H1 (cell line): ENCODE measurements at regions not wholly inside any gene's neighbourhood (a gene's known extent, or its start where the extent isn't known, plus 50 kb on each side); places are given as distances from the start of the nearest gene placed in this dataset.

ENCODE experiments used
- CTCF ChIA-PET: fragments of 300-600 bp; sonication (Branson Sonifier 250); formaldehyde crosslinking; loops from one replicate; lab custom pipeline; 2021; ENCODE audit not compliant: partially characterized antibody; lab: Charles Lee
- POLR2A ChIA-PET: fragments of 300-600 bp; sonication (Branson Sonifier 250); formaldehyde crosslinking; loops from one replicate; lab custom pipeline; 2021; ENCODE audit warnings: inconsistent platforms; ENCODE audit not compliant: partially characterized antibody; lab: Charles Lee
- DNase-seq, 2 experiments: peaks; one replicate each; pipeline versions ENCODE4 v3.0.0 to v3.0.0-alpha.2; 2010 to 2022; ENCODE audit warnings: low spot score in 2 of 2, low read depth in 1 of 2, mixed read lengths in 1 of 2
- FAIRE-seq: peaks from 2 replicates; lab custom pipeline; 2011; peaks lifted over from hg19 to GRCh38; lab: Jason Lieb, UNC
- H2AFZ ChIP-seq: 2 replicates; pipeline ENCODE4 v1.8.1; 2012; ENCODE audit warnings: low read length, inconsistent platforms
- H2AK5ac ChIP-seq: 2 replicates; pipeline ENCODE4 v1.6.1; 2013; ENCODE audit warnings: low read depth, low read length
- H2BK120ac ChIP-seq: replicated peaks from 2 replicates; pipeline ENCODE3; 2013; ENCODE audit warnings: low read depth, low read length, inconsistent platforms
- H2BK12ac ChIP-seq: 2 replicates; pipeline ENCODE4 v1.6.1; 2013; ENCODE audit warnings: low read depth, low read length
- H2BK15ac ChIP-seq: 2 replicates; pipeline ENCODE4 v1.6.1; 2013; ENCODE audit warnings: low read length
- H2BK20ac ChIP-seq: 2 replicates; pipeline ENCODE4 v1.6.1; 2013; ENCODE audit warnings: low read length
- H2BK5ac ChIP-seq: 2 replicates; pipeline ENCODE4 v1.6.1; 2013; ENCODE audit warnings: low read depth, low read length
- H3K14ac ChIP-seq: 2 replicates; pipeline ENCODE4 v1.6.1; 2013; ENCODE audit warnings: inconsistent platforms; ENCODE audit not compliant: insufficient read length
- H3K18ac ChIP-seq: 2 replicates; pipeline ENCODE4 v1.6.1; 2013; ENCODE audit warnings: low read length; ENCODE audit errors: extremely low read depth
- H3K23ac ChIP-seq: 2 replicates; pipeline ENCODE4 v1.6.1; 2013; ENCODE audit warnings: inconsistent platforms; ENCODE audit not compliant: insufficient read length
- H3K23me2 ChIP-seq: 2 replicates; pipeline ENCODE4 v1.6.1; 2013; ENCODE audit warnings: low read depth, low read length
- H3K27ac ChIP-seq: 2 replicates; pipeline ENCODE4 v1.6.1; 2011; ENCODE audit warnings: low read depth, low read length, inconsistent platforms
- H3K27me3 ChIP-seq, 4 experiments: replicated peaks in 1 of 4; 1 replicate in 1 of 4; 2 replicates in 3 of 4; pipeline versions ENCODE4 v1.6.1 to v1.8.1; 2011 to 2013; ENCODE audit warnings: low read length in 3 of 4, mild to moderate bottlenecking in 3 of 4, inconsistent platforms in 2 of 4, mixed read lengths in 2 of 4, moderate library complexity in 1 of 4; ENCODE audit not compliant: control insufficient read depth in 3 of 4, insufficient read depth in 3 of 4; ENCODE audit errors: extremely low read depth in 1 of 4
- H3K36me3 ChIP-seq, 4 experiments: 2 replicates each; pipeline versions ENCODE4 v1.6.1 to v1.8.1; 2011 to 2013; ENCODE audit warnings: mild to moderate bottlenecking in 4 of 4, low read length in 3 of 4, moderate library complexity in 2 of 4, control low read depth in 1 of 4, inconsistent platforms in 1 of 4; ENCODE audit not compliant: insufficient read depth in 4 of 4, control insufficient read depth in 2 of 4
- H3K4ac ChIP-seq: replicated peaks from 2 replicates; pipeline ENCODE3; 2013; ENCODE audit warnings: low read length, low read depth, mixed read lengths, inconsistent platforms; ENCODE audit not compliant: insufficient read length
- H3K4me1 ChIP-seq, 4 experiments: replicated peaks in 1 of 4; 1 replicate in 1 of 4; 2 replicates in 3 of 4; pipeline versions ENCODE4 v1.6.1 to v1.8.1; 2011 to 2013; ENCODE audit warnings: low read length in 3 of 4, inconsistent platforms in 2 of 4, mixed read lengths in 1 of 4; ENCODE audit not compliant: insufficient read depth in 4 of 4, control insufficient read depth in 3 of 4
- H3K4me2 ChIP-seq, 2 experiments: 2 replicates each; pipeline versions ENCODE4 v1.6.1 to v1.8.1; 2011 to 2013; ENCODE audit warnings: low read depth in 2 of 2, low read length in 2 of 2, control low read depth in 1 of 2, inconsistent platforms in 1 of 2, mild to moderate bottlenecking in 1 of 2; ENCODE audit not compliant: insufficient read depth in 1 of 2
- H3K4me3 ChIP-seq, 4 experiments: fragments of 200-600, 300-600 bp in 1 of 4; sonication (generic), shearing (Covaris generic), sonication (Bioruptor Twin) in 1 of 4; 2 replicates each; pipeline versions ENCODE4 v1.5.1 to v1.8.1; 2011 to 2016; ENCODE audit warnings: low read length in 4 of 4, low read depth in 3 of 4, control low read depth in 2 of 4, inconsistent platforms in 2 of 4, mild to moderate bottlenecking in 2 of 4, mixed read lengths in 1 of 4, moderate library complexity in 1 of 4; ENCODE audit not compliant: insufficient read depth in 2 of 4; ENCODE audit errors: extremely low read depth in 1 of 4
- H3K56ac ChIP-seq: replicated peaks from 2 replicates; pipeline ENCODE3; 2013; ENCODE audit warnings: low read depth, mild to moderate bottlenecking, mixed read lengths, low read length, inconsistent platforms; ENCODE audit not compliant: insufficient read length
- H3K79me1 ChIP-seq: 2 replicates; pipeline ENCODE4 v1.6.1; 2013; ENCODE audit warnings: low read depth, low read length, control low read depth
- H3K79me2 ChIP-seq, 2 experiments: 2 replicates each; pipeline versions ENCODE4 v1.6.1 to v1.8.1; 2012 to 2013; ENCODE audit warnings: low read length in 2 of 2, mild to moderate bottlenecking in 2 of 2, inconsistent platforms in 1 of 2; ENCODE audit not compliant: insufficient read depth in 2 of 2, control insufficient read depth in 1 of 2
- H3K9ac ChIP-seq, 4 experiments: replicated peaks in 1 of 4; 1 replicate in 1 of 4; 2 replicates in 3 of 4; pipeline versions ENCODE4 v1.6.1 to v1.8.1; 2011 to 2013; ENCODE audit warnings: low read depth in 3 of 4, low read length in 3 of 4, control low read depth in 2 of 4, mild to moderate bottlenecking in 2 of 4, moderate library complexity in 2 of 4, inconsistent platforms in 1 of 4; ENCODE audit errors: extremely low read depth in 1 of 4
- H3K9me3 ChIP-seq, 2 experiments: 2 replicates each; pipeline versions ENCODE4 v1.6.1 to v1.8.1; 2012 to 2013; ENCODE audit warnings: mild to moderate bottlenecking in 2 of 2, moderate library complexity in 2 of 2, control low read depth in 1 of 2, inconsistent platforms in 1 of 2, low read depth in 1 of 2, low read length in 1 of 2, mixed read lengths in 1 of 2; ENCODE audit not compliant: insufficient read depth in 2 of 2
- H4K20me1 ChIP-seq, 2 experiments: replicated peaks in 1 of 2; 2 replicates each; pipeline versions ENCODE3 to v1.8.1; 2011 to 2013; ENCODE audit warnings: inconsistent platforms in 2 of 2, low read length in 2 of 2, mild to moderate bottlenecking in 1 of 2; ENCODE audit not compliant: insufficient read depth in 2 of 2, control insufficient read depth in 1 of 2
- H4K5ac ChIP-seq: 2 replicates; pipeline ENCODE4 v1.6.1; 2013; ENCODE audit warnings: low read length, low read depth, mixed read lengths, inconsistent platforms; ENCODE audit not compliant: insufficient read length
- H4K8ac ChIP-seq: 2 replicates; pipeline ENCODE4 v1.8.0; 2013; ENCODE audit warnings: mild to moderate bottlenecking, moderate library complexity, low read length, inconsistent platforms; ENCODE audit not compliant: insufficient read depth; ENCODE audit errors: extremely low read depth
- H4K91ac ChIP-seq: replicated peaks from 2 replicates; pipeline ENCODE3; 2013; ENCODE audit warnings: low read length, mixed read lengths, inconsistent platforms; ENCODE audit not compliant: insufficient read length
- SAP30 ChIP-seq: fragments of 300-600 bp; sonication (generic); IDR thresholded peaks from 2 replicates; pipeline ENCODE4 v1.7.1; 2012; ENCODE audit warnings: low read length, moderate library complexity, mild to moderate bottlenecking, inconsistent platforms; ENCODE audit not compliant: insufficient read depth, insufficient replicate concordance
- SUZ12 ChIP-seq: fragments of 200-600 bp; sonication (generic); IDR thresholded peaks from 2 replicates; pipeline ENCODE4 v1.6.1; 2012; ENCODE audit warnings: mild to moderate bottlenecking, inconsistent platforms, low read length, moderate library complexity, mixed read lengths
- WGBS, 2 experiments: shearing (Covaris generic) in 1 of 2; methylation state at CpG; one replicate each; pipeline versions ENCODE4 v1.1.6 to v1.1.7; 2013 to 2015; ENCODE audit warnings: low lambda C conversion rate in 2 of 2, mixed read lengths in 2 of 2, inconsistent platforms in 1 of 2, low coverage in 1 of 2, missing lambda C conversion rate in 1 of 2; ENCODE audit not compliant: insufficient replicate concordance in 2 of 2, insufficient coverage in 1 of 2, insufficient read length in 1 of 2; ENCODE audit errors: extremely low coverage in 1 of 2, missing lambda C conversion rate in 1 of 2; 5-methylcytosine and 5-hydroxymethylcytosine counted together

GRCh38 chr19:27393591-27393990, 1819.4 kb downstream of the UQCRFS1 start:
- ChIA-PET CTCF (no interaction called here), POLR2A (no interaction called here)
- Histone ChIP-seq H3K4me3 (no peak overlapping the region), H2BK5ac (no peak overlapping the region), H2AK5ac (no peak overlapping the region), H3K79me2 (no peaks in the 10 kb centered on the region), H4K5ac (no peak overlapping the region), H3K4ac (no peak overlapping the region), H2BK20ac (no peak overlapping the region), H3K9me3 (peaks cover 48 to 60% of the 10 kb centered on the region in 2 experiments), H3K23me2 (no peaks in the 10 kb centered on the region), H3K56ac (no peak overlapping the region), H3K18ac (no peak overlapping the region), H2AFZ (no peak overlapping the region), H4K8ac (no peak overlapping the region), H3K27ac (no peak overlapping the region), H3K79me1 (no peaks in the 10 kb centered on the region), H2BK15ac (no peak overlapping the region), H2BK12ac (no peak overlapping the region), H3K9ac (no peak overlapping the region), H4K91ac (no peak overlapping the region), H3K14ac (no peak overlapping the region), H3K4me2 (no peak overlapping the region), H3K36me3 (no peaks in the 10 kb centered on the region), H4K20me1 (no peaks in the 10 kb centered on the region), H2BK120ac (no peak overlapping the region), H3K27me3 (peaks cover 0 to 1% (median 0%) of the 10 kb centered on the region in 4 experiments; a peak in 1 of 7 replicates), H3K4me1 (no peaks in the 10 kb centered on the region), H3K23ac (no peak overlapping the region)
- FAIRE-seq (no peak), DNase-seq (no peak)
- TF ChIP-seq SAP30 (no peak), SUZ12 (no peak)
- 88% methylated on average over 2 of the region's 2 CpGs; no CpG with 5 or more reads in 1 of the 2 experiments for WGBS, 2 experiments
